ENCODE measurements at regions not wholly inside any gene's neighbourhood (a gene's known extent, or its start where the extent isn't known, plus 50 kb on each side); places are given as distances from the start of the nearest gene placed in this dataset.

DNA sequence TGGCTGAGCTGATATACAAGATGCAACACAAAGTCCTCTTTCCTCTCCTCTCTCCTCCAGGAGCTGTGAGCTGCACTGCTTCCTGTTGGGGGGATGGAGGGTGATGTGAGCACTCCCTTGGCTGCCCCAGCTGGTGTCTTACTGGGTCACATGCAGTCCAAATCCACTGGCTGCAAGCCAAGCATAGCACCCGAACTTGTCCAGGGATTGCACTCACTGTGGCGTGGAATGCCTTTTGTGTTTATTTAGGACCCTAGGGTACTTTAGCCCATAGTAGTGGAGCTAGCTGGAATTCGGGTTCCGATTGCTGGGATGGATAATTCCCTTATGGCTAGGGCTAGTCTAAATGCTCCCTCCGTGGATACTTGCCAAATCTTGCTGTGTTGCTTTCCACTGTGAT lies 424.9 kb upstream of the SYT1 start:
- TF ChIP-seq, protein P1, sequence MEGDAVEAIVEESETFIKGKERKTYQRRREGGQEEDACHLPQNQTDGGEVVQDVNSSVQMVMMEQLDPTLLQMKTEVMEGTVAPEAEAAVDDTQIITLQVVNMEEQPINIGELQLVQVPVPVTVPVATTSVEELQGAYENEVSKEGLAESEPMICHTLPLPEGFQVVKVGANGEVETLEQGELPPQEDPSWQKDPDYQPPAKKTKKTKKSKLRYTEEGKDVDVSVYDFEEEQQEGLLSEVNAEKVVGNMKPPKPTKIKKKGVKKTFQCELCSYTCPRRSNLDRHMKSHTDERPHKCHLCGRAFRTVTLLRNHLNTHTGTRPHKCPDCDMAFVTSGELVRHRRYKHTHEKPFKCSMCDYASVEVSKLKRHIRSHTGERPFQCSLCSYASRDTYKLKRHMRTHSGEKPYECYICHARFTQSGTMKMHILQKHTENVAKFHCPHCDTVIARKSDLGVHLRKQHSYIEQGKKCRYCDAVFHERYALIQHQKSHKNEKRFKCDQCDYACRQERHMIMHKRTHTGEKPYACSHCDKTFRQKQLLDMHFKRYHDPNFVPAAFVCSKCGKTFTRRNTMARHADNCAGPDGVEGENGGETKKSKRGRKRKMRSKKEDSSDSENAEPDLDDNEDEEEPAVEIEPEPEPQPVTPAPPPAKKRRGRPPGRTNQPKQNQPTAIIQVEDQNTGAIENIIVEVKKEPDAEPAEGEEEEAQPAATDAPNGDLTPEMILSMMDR (IDR thresholded peaks at IDR 0.05): no peak
- no peak for TF ChIP-seq POLR2A (IDR thresholded peaks at IDR 0.05)
